ENCODE measurements at regions not wholly inside any gene's neighbourhood (a gene's known extent, or its start where the extent isn't known, plus 50 kb on each side); places are given as distances from the start of the nearest gene placed in this dataset.

DNA sequence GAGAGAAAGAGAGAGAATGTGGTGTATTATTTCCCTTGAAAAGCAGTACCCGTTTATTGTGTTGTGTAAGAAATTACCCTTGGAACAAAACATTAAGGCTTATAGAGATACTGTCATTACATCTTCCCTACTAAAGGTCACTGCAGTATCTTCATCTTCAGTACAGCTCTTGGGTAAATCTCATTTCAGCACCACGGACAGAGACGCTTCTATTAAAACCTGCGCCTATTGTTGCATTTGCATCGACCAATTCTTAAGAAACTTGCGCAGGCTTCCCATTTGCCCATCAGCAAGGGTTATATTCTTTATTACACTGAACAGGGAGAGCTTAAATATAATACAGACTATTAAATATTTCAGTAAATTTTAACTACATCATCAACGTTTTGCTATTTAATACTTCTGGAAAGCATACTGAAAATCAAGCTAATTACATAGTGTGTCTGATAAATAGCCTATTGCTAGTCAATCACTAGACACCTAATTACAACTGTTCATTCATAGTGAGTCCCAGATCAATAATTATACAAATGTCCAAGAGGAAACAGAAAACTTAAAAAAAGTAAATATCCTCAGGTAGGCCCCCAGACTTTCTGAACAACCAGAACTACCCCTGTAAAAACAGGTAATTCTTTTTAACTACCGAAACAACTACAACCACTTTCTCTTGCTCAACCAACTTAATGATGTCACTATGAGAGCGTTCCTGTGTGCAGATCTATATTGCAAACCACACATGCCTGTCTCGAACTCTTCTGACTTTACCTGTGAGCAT, 350.6 kb downstream of the LIG4 start:
- peak; percentile 25 for DNase-seq (ENCODE audit: low read depth)

- DNase-seq (ENCODE audit: low read depth) = no peak
Measured at GRCh38 chr13:107860284-107860683, 355.1 kb downstream of the LIG4 start.

DNA sequence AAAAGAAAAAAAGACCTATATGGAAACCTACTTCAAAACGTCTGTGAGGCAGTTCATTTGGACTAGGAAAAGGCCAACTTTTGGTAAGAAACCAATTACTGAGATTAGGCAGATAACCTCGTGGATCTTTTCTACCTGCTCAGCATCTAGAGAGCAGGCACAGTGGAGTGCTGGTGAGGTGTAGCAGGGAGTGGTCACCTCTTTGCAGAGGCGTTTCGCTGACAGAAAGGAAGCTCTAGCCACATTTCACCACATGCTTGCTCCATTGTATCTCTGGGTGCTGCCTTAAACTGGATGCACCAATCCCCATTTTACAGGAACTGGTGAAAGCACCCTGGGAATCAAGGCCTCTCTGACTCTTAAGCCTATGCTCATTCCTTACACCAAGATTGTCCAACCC, 360.5 kb downstream of the LIG4 start:
- no peak for DNase-seq (ENCODE audit: low read depth)

GRCh38 chr13:107852072-107852471, 363.3 kb downstream of the LIG4 start:
- DNase-seq (ENCODE audit: low read depth) = no peak

DNA sequence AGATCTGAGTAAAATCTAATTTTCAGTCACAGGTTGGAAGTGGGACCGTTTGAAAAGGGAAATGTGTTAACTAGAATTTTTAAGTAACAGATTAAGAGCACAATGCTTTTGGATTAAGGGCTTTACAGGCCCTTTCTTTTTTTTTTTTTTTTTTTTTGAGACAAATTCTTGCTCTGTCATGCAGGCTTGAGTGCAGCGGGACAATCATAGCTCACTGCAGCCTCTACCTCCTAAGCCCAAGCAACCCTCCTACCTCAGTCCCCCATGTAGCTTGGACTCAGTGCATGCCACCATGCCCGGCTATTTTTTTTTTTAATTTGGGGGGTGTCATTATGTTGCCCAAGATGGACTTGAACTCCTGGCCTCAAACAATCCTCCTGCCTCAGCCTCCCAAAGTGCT, 363.7 kb downstream of the LIG4 start:
- DNase-seq (ENCODE audit: low read depth) = no peak

- DNase-seq (ENCODE audit: low read depth) = no peak
Measured at GRCh38 chr13:107847406-107847805, 367.9 kb downstream of the LIG4 start.

GRCh38 chr13:107846642-107847041, 368.7 kb downstream of the LIG4 start:
- no peak for DNase-seq (ENCODE audit: low read depth)

DNA sequence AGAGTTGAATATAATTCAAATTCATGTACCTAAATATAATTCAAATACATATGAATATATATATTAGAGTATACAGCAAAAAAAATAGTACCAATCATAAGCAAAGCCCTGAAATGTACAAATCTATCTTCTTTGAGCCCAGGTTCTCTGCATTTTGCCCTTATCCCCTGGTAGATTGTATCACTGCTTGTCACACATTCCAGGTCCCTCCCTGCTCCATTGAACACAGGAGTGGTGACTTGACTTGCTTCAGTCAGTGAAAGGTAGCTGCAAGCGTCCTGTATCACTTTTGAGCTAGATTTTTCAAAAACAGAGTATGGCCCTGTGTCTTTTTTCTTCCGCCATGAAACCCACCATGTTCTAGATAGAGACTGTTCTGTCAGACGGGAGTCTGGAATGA, 369.4 kb downstream of the LIG4 start:
- DNase-seq (ENCODE audit: low read depth) = no peak

GRCh38 chr13:107843681-107844080, 371.7 kb downstream of the LIG4 start:
- DNase-seq (ENCODE audit: low read depth) = no peak

DNA sequence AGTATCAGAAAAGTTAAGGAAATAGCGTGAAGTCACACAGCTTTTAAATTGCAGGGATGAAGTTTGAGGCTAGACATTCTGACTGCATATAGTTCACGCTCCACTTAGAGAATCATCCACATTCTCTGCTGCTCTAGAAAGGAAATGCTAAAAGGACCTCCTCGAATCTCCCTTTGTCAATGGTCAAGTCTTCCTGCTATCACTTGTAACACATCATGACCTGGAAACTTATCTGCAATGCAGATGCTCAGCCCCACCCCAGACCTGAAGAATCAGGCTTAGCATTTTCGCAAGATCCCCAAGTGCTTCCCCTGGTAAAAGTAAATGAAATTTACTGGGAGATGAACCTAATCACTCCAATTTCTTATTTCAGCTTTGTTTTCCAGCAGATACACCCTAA, 372.1 kb downstream of the LIG4 start:
- DNase-seq (ENCODE audit: low read depth) = no peak

- DNase-seq (ENCODE audit: low read depth) = no peak
Measured at GRCh38 chr13:107842562-107843180, 372.7 kb downstream of the LIG4 start.

DNA sequence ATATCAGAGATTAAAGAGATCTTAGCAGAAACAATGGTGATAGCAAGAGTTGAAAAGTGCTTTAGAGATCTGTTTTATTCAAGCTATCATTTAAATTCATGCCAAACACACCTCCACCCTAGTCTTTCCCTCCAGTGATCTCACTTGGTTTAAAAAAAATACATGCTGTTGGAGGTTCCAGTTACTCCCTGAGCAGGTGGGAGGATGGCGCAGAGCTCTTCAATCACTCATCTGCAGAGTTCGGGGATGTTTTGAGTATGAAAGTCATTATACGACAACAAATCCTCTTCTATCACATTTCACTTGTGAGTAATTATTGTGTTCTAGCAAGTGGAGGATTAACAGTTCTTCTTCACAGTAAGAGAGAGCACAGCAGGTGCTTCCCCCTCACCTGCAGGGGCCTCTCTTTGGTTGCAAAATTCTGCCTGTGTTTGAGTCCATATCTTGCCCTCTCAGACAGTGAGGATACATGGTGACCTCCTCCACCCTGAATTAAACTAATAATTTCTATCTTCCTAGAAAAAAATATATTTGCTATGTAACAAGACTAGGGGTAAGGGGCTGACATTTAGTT, 376.7 kb downstream of the LIG4 start:
- no peak for DNase-seq (ENCODE audit: low read depth)

GRCh38 chr13:107836685-107837084, 378.7 kb downstream of the LIG4 start:
- DNase-seq (ENCODE audit: low read depth) = no peak

DNA sequence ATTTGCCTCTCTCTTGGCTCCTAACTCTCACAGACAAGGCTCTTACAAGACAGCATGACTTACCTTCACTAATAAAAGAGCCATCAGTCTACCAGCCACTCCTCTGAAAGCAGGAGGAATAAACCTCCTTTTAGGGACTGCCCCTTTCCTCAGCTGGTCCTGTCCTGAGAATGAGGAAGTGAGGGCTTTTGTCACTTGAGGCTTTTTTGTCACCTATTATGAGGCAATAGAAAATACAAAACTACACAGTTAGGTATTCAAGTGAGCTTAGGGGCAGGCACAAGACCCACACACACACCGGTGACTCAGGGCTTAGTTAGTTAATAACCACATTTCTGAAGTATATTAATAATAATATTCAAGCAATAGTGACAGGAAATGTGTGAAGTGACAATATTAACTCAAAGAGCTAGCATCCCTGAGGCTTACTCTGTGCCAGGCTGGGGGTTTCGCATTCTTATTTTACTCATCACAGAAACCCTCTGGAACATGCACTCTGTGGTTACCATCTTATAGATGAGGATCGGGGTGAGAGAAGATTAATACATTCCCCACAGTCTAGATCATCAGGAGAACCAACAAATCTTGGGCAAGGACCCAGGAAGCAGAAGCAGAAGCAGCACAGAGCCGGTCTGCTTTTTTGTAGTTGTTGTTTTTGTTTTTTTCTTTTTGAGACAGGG, 379.9 kb downstream of the LIG4 start:
- DNase-seq (ENCODE audit: low read depth) = no peak

- no peak for DNase-seq (ENCODE audit: low read depth)
Measured at GRCh38 chr13:107834717-107835116, 380.6 kb downstream of the LIG4 start.

- no peak for DNase-seq (ENCODE audit: low read depth)
Measured at GRCh38 chr13:107834281-107834680, 381.1 kb downstream of the LIG4 start.

DNA sequence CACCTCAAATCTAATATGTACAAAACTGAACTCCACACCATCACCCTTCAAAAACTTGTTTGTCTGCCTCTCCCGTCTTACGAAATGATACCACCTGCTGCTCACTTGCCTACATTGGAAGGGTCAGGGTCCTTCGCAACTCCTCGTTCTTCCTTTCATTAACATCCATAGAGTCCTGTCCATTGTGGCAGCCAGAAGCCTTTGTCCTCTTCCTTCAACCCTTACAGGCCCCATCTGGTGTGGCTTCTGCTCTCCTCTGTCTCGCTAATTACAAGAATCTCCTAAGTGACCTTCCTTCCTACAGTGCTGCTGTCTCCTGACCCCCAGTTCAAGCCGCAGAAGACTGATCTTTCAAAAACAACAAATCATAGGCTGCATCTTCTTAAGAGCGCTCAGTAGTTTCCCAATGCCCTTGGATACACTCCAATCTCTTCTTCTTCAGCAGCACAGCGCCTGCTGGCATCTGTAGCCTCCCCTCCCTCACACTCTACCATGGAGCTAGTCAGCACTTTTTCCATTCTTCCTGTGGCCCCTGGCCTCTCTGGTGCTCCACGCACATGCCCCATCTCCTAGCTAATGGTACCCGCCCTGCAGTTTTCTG, 382.7 kb downstream of the LIG4 start:
- no peak for DNase-seq (ENCODE audit: low read depth)

DNA sequence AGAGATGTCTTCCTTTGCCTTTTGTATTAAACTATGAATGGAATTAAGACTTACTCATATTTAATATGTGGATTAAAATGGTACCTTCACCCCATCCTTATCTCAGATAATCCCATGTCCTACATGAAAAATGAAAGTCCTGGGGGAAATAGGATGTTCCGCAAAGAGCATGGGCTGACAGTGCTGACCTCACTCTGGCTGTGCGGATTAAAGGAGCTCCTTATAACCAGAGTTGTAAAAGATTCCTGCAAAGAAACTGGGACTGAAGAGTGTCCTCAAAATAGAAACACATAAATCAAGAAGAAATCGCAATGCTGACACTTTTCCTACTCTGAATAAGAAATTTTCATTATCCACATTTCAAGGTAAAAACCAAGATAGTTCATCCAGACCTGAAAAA, 384.5 kb downstream of the LIG4 start:
- no peak for DNase-seq (ENCODE audit: low read depth)

GRCh38 chr13:107827840-107828549, 387.3 kb downstream of the LIG4 start:
- no peak for DNase-seq (ENCODE audit: low read depth)

DNA sequence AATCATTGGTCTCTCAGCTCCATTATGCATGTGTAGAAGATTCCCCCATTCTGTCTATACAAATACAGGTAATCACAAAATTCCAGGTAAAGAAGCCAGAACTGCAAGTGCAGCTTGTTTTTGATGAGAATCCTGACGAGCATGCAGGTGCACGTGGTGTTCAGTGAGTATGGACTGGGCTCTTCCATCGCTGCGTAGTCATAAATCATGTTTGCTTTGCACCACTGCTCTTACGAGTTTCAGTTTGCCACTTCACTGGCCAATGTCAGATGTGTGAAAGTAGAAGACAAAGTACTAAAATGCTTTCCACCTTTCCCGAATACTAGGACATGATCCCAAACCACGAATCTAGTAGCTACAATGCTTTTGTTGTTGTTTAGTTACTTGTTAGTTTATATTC, 390.7 kb downstream of the LIG4 start:
- no peak for DNase-seq (ENCODE audit: low read depth)

DNA sequence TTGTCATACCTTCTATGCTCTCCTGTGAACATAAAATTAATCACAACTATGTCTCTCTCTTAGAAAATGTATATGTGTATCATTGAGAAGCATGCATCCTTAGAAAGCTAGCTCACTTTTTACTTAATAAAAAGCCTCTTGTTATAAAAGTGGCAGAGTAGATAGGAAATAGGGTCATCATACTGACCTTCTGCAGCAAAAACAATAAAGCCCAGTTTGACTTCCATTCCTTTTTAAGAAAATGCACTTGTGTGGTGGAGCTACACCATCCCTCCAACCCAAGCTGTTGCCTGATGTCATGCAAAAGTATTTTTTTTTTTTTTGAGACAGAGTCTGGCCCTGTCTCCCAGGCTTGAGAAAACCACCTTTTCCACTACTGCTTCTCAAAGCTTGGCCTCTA, 393.3 kb downstream of the LIG4 start:
- DNase-seq (ENCODE audit: low read depth) = no peak

GRCh38 chr13:107821492-107821891, 393.8 kb downstream of the LIG4 start:
- DNase-seq (ENCODE audit: low read depth) = no peak

Data from LHCN-M2 (cell line).